ENCODE measurements at regions not wholly inside any gene's neighbourhood (a gene's known extent, or its start where the extent isn't known, plus 50 kb on each side); places are given as distances from the start of the nearest gene placed in this dataset.
A peak's percentile ranks its signal among the peaks of the same experiment; 100 is the strongest.

DNA sequence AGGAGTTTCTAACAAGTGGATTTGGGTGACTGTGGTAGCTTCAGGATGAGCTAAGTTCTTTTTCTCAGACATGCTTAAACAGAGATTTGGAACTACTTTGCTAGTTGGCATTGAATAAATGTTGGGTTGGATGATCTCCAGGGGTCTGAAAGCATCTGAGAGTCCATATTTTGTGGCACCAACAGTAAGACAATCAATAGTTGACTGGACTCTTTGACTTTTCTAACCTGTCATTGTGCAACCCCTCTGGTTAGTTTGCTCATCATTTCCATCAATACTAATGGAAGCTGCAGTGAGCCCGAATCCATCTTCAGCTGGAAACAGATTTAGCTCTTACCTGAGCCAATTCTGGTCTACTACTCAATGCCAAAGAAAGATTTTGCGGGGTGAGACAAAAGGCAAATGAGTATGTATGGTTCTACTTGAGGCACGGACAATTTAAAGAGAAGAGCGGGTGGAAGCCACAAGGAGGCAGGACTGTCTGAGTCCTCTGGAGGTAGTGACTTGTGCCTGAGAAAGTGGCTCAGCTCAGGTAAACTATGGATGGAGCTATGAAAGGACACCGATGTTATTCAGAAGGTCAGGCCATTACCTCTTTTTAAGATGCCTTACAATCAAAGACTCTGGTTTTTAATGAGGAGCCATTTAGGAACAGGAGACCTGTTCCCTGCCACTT lies 118.7 kb downstream of the MID1IP1 start:
- 78 to 100% methylated on average over 2 to 5 of the region's 5 CpGs for WGBS, 2 donors (ENCODE audit: low coverage in 1 of 2)
- Histone ChIP-seq H3K4me3 (no peak overlapping the region), H3K27ac (no peak overlapping the region), H3K9me3 (no peaks in the 10 kb centered on the region), H3K27me3 (no peaks in the 10 kb centered on the region), H3K36me3 (no peaks in the 10 kb centered on the region), H3K4me1 (no peaks in the 10 kb centered on the region)
- TF ChIP-seq POLR2A (IDR thresholded peaks at IDR 0.05) (no peak), EP300 (IDR thresholded peaks at IDR 0.05; ENCODE audit: low read depth) (no peak), POLR2AphosphoS5 (IDR thresholded peaks at IDR 0.05) (no peak), CTCF (IDR thresholded peaks at IDR 0.05) (no peak)
- intact Hi-C loops (cut with DNase I; ENCODE audit: low total_unique reads) (no loop called here), in situ Hi-C loops (cut with MboI; ENCODE audit: low pct_ligation_motif_present in 1 of 4, low pct_unique_long_range_greater_than_20kb in 1 of 4, low sequenced_read_pairs in 3 of 4) (no loop called here)
- DNase-seq, result no peak

- in situ Hi-C loops (cut with MboI; ENCODE audit: low pct_ligation_motif_present in 1 of 4, low pct_unique_long_range_greater_than_20kb in 1 of 4, low sequenced_read_pairs in 3 of 4) (no loop called here), intact Hi-C loops (cut with DNase I; ENCODE audit: low total_unique reads) (no loop called here)
- no peak overlapping the region for H3K4me3 ChIP-seq
- no peak for TF ChIP-seq CTCF (IDR thresholded peaks at IDR 0.05)
- no peak for TF ChIP-seq EP300 (IDR thresholded peaks at IDR 0.05; ENCODE audit: low read depth)
- TF ChIP-seq POLR2A (IDR thresholded peaks at IDR 0.05), result no peak
- no peak for TF ChIP-seq POLR2AphosphoS5 (IDR thresholded peaks at IDR 0.05)
- 73% methylated on average over 3 of the region's 3 CpGs; no CpG with 5 or more reads in 1 of the 2 donors for WGBS, 2 donors (ENCODE audit: low coverage in 1 of 2)
- H3K4me1 ChIP-seq, result no peaks in the 10 kb centered on the region
- H3K9me3 ChIP-seq, result no peaks in the 10 kb centered on the region
- H3K27me3 ChIP-seq, result no peaks in the 10 kb centered on the region
- no peaks in the 10 kb centered on the region for H3K36me3 ChIP-seq
- no peak overlapping the region for H3K27ac ChIP-seq
- no peak for DNase-seq
Observed at GRCh38 chrX:38923451-38923969, 122.3 kb downstream of the MID1IP1 start.

GRCh38 chrX:38927592-38927991 lies 126.3 kb downstream of the MID1IP1 start:
- WGBS, 2 donors (ENCODE audit: low coverage in 1 of 2), result 64 to 70% methylated on average over 3 of the region's 3 CpGs
- TF ChIP-seq POLR2A (IDR thresholded peaks at IDR 0.05) (no peak), POLR2AphosphoS5 (IDR thresholded peaks at IDR 0.05) (peak in 1 of 3 donors; percentile 45), EP300 (IDR thresholded peaks at IDR 0.05; ENCODE audit: low read depth) (no peak), CTCF (IDR thresholded peaks at IDR 0.05) (no peak)
- no peaks in the 10 kb centered on the region for H3K9me3 ChIP-seq

DNA sequence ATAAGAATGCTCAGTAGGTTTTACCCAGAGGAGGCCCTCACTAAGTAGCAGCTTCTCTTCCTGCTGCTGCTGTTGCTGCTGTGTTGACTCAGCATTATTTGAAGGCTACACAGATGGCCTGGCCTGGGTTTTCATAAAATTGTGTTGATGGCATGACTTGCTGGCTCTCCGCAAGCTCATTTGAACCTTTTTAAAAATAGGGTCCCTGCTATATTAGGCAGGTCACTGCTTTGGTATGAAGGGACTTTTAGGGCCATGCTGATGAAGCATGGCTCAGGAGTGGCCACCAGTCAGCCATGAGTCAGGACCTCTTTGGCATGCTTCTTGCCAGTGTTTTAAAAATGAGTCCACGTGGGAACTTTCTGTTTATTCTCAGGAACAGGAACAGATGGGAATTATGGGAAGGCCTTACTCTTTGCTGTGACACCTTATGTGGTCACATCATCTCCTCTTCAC lies 128.7 kb downstream of the MID1IP1 start:
- Histone ChIP-seq H3K9me3 (no peaks in the 10 kb centered on the region), H3K27ac (peak overlapping the region in 3 of 4 donors; percentile 33 to 54 (median 49)), H3K4me1 (no peaks in the 10 kb centered on the region), H3K36me3 (no peaks in the 10 kb centered on the region), H3K27me3 (no peaks in the 10 kb centered on the region), H3K4me3 (no peak overlapping the region)
- intact Hi-C loops (cut with DNase I; ENCODE audit: low total_unique reads), result loop anchor here (10.0 kb wide), 1 partner anchor 125 kb away; the partner anchor contains the start of gene MID1IP1
- DNase-seq, result no peak
- TF ChIP-seq POLR2A (IDR thresholded peaks at IDR 0.05), result no peak
- TF ChIP-seq CTCF (IDR thresholded peaks at IDR 0.05), result no peak
- peak in 2 of 3 donors; percentile 51 to 59 for TF ChIP-seq POLR2AphosphoS5 (IDR thresholded peaks at IDR 0.05)
- TF ChIP-seq EP300 (IDR thresholded peaks at IDR 0.05; ENCODE audit: low read depth), result peak; percentile 58
- 59% methylated on average over 2 of the region's 2 CpGs; no CpG with 5 or more reads in 1 of the 2 donors for WGBS, 2 donors (ENCODE audit: low coverage in 1 of 2)
- in situ Hi-C loops (cut with MboI; ENCODE audit: low pct_ligation_motif_present in 1 of 4, low pct_unique_long_range_greater_than_20kb in 1 of 4, low sequenced_read_pairs in 3 of 4), result no loop called here

More at GRCh38 chrX:38927592-38927991, 126.3 kb downstream of the MID1IP1 start:
- DNase-seq, result no peak
- Histone ChIP-seq H3K27ac (peak overlapping the region in 3 of 4 donors; percentile 4 to 16 (median 15)), H3K4me1 (no peaks in the 10 kb centered on the region), H3K27me3 (no peaks in the 10 kb centered on the region), H3K36me3 (no peaks in the 10 kb centered on the region), H3K4me3 (no peak overlapping the region)
- in situ Hi-C loops (cut with MboI; ENCODE audit: low pct_ligation_motif_present in 1 of 4, low pct_unique_long_range_greater_than_20kb in 1 of 4, low sequenced_read_pairs in 3 of 4), result no loop called here
- intact Hi-C loops (cut with DNase I; ENCODE audit: low total_unique reads), result no loop called here

All from transverse colon (tissue), 4 donors.